Transverse colon (tissue), 4 donors: ENCODE measurements at regions not wholly inside any gene's neighbourhood (a gene's known extent, or its start where the extent isn't known, plus 50 kb on each side); places are given as distances from the start of the nearest gene placed in this dataset.

Experiments used
- CTCF ChIP-seq, 5 experiments: fragments of 200-600 bp in 3 of 5; fragments of 450-650 bp in 2 of 5; sonication (generic) in 3 of 5; IDR thresholded peaks; 1 replicate in 2 of 5; 2 replicates in 3 of 5; pipeline ENCODE4 v1.5.1; 2016 to 2017; ENCODE audit warnings: antibody characterized with exemption in 5 of 5, inconsistent platforms in 3 of 5, mild to moderate bottlenecking in 2 of 5, moderate library complexity in 1 of 5
- POLR2A ChIP-seq: fragments of 450-650 bp; IDR thresholded peaks from one replicate; pipeline ENCODE4 v1.6.1; 2016; ENCODE audit warnings: antibody characterized with exemption, mild to moderate bottlenecking, moderate library complexity
- POLR2AphosphoS5 ChIP-seq, 3 donors: sonication (generic); formaldehyde crosslinking; IDR thresholded peaks; one replicate each; pipeline ENCODE4 v1.6.1; 2016; ENCODE audit warnings: antibody characterized with exemption in 3 of 3

GRCh38 chr5:159412284-159413046 lies 82.2 kb upstream of the IL12B start:
- no peak for TF ChIP-seq CTCF (IDR thresholded peaks at IDR 0.05)
- TF ChIP-seq POLR2A: no peak
- no peak for TF ChIP-seq POLR2AphosphoS5 (IDR thresholded peaks at IDR 0.05)
